ENCODE measurements at regions not wholly inside any gene's neighbourhood (a gene's known extent, or its start where the extent isn't known, plus 50 kb on each side); places are given as distances from the start of the nearest gene placed in this dataset.

- DNase-seq, result no peak
Measured at GRCh38 chr17:56739376-56739775, 94.3 kb downstream of the C17orf67 start.

GRCh38 chr17:56739776-56740175 is 93.9 kb downstream of the C17orf67 start:
- no peak for DNase-seq

GRCh38 chr17:56740481-56740880 is 93.2 kb downstream of the C17orf67 start:
- no peak for DNase-seq
